Activated CD8-positive, alpha-beta T cell treated with anti-CD3 and anti-CD28 coated beads, Interleukin-2, amount 10 ng/mL, durations not matched to agents 7 days and 5 days (primary cell): ENCODE measurements at regions not wholly inside any gene's neighbourhood (a gene's known extent, or its start where the extent isn't known, plus 50 kb on each side); places are given as distances from the start of the nearest gene placed in this dataset.
"Not testable (repeated sequence)": the region's sequence is repeated elsewhere in the genome, so short reads cannot be mapped to it uniquely, and the experiment has no call there.

Source experiments
- ATAC-seq: fragments of 150-1000 bp; cut with Tn5 transposase; one replicate; pipeline ENCODE4 v1.10.0; 2021; ENCODE audit warnings: moderate library complexity
- CTCF ChIA-PET: fragments of 350-600 bp; sonication (Branson Sonifier 250); formaldehyde crosslinking; loops from one replicate; lab custom pipeline; 2021; ENCODE audit warnings: antibody characterized with exemption; lab: Charles Lee
- POLR2A ChIA-PET: fragments of 350-600 bp; sonication (Branson Sonifier 250); formaldehyde crosslinking; loops from one replicate; lab custom pipeline; 2021; ENCODE audit warnings: antibody characterized with exemption; lab: Charles Lee
- DNase-seq: peaks from one replicate; pipeline ENCODE4 v3.0.0-alpha.2; 2020
- H3K27ac Mint-ChIP-seq: one replicate; pipeline ENCODE4 v1.8.0; 2021; ENCODE audit warnings: mild to moderate bottlenecking, mixed read lengths
- H3K27me3 Mint-ChIP-seq: one replicate; pipeline ENCODE4 v1.8.0; 2021; ENCODE audit warnings: low read depth, mixed read lengths
- H3K36me3 Mint-ChIP-seq: one replicate; pipeline ENCODE4 v1.8.0; 2021; ENCODE audit warnings: low read depth, mixed read lengths
- H3K4me1 Mint-ChIP-seq: one replicate; pipeline ENCODE4 v1.8.0; 2021; ENCODE audit warnings: low read depth, mixed read lengths
- H3K4me3 Mint-ChIP-seq: one replicate; pipeline ENCODE4 v1.8.0; 2021; ENCODE audit warnings: mild to moderate bottlenecking, mixed read lengths
- H3K9me3 Mint-ChIP-seq: one replicate; pipeline ENCODE4 v1.8.0; 2022; ENCODE audit warnings: mixed read lengths; ENCODE audit not compliant: insufficient read depth

DNA sequence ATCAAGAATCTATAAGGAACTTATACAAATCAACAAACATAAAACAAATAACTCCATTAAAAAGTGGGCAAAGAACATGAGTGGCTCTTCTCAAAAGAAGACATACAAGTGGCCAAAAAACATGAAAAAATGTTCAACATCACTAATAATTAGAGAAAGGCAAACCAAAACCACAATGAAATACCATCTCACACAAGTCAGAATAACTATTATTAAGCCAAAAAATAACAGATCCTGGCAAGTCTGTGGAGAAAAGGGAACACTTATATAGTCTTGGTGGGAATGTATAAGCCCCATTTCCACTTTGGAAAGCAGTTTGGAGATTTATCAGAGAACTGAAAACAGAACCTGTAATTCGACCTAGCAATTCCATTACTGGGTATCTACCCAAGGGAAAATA is 921.0 kb downstream of the KCNA4 start:
- CTCF ChIA-PET, result no interaction called here
- Mint-ChIP-seq H3K36me3 (no peaks in the 10 kb centered on the region), H3K27ac (no peak overlapping the region), H3K9me3 (peaks cover 3% of the 10 kb centered on the region), H3K27me3 (no peaks in the 10 kb centered on the region), H3K4me1 (no peaks in the 10 kb centered on the region), H3K4me3 (no peak overlapping the region)
- POLR2A ChIA-PET, result no interaction called here
- DNase-seq (no peak), ATAC-seq (no peak)

DNA sequence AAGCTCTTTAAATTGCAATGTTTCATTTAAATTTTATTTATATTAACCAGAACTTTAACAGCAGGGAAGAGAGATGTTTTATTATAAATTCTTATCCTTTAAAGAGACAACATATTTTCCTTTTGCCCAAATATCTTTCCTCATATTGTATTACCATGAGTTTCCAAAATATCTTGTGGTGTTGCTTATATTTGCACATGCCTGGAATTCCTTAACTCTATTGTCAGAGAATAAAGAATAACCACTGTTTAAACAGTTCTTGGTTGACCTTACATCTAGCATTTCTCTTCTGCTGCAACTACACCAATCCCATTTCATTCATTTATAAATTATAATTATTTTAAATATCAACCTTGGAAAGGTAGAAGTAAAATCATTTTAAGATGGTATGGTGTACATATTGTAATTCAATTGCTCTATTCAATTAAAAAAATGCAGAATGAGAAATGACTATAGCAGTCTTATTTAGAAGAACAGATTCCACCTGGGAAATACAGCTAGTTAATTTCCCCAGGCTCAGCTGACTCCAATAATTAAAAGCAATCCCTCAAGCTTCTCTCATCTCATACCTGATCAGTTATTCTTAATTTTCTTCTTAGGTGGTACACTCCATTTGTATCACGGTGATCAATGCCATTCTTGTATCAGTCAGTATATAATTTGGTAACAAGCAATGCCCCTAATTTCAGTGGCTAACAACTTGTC is 923.3 kb downstream of the KCNA4 start:
- no peak for DNase-seq
- Mint-ChIP-seq H3K9me3 (no peaks in the 10 kb centered on the region), H3K4me1 (no peaks in the 10 kb centered on the region), H3K36me3 (no peaks in the 10 kb centered on the region), H3K4me3 (no peak overlapping the region), H3K27ac (no peak overlapping the region), H3K27me3 (no peaks in the 10 kb centered on the region)
- ChIA-PET POLR2A (no interaction called here), CTCF (no interaction called here)
- no peak for ATAC-seq

DNA sequence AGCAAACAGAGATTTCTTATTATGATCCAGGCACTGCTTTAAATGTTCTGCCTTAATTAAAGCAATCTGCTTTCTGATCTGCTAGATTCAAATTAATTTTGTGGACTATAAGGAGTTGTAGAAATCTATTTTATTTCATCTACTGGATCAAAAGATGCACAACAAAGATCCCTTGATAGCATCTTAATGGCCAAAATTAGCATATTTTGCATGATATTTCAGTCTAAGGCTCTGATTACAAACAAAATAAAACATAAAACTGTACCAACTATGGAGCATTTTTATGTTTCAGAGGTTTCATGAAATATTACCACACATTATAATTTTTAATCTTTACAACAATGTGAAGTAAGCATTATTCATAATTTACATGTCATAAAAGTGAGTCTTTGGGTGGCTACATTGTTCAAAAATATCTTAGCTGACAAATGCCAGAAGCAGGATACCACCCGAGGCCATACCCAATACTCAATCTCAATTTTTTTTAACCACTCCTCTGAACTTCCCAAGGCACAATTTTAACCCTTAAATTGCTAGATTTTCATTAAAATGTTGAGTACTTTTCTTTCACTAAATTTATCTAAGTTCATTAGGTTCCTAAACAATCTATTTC is 929.5 kb downstream of the KCNA4 start:
- POLR2A ChIA-PET, result no interaction called here
- CTCF ChIA-PET, result no interaction called here
- H3K4me3 Mint-ChIP-seq, result no peak overlapping the region
- H3K27ac Mint-ChIP-seq, result no peak overlapping the region
- H3K36me3 Mint-ChIP-seq, result no peaks in the 10 kb centered on the region
- no peaks in the 10 kb centered on the region for H3K4me1 Mint-ChIP-seq
- no peaks in the 10 kb centered on the region for H3K27me3 Mint-ChIP-seq
- ATAC-seq (no peak), DNase-seq (no peak)
- peaks cover 5% of the 10 kb centered on the region for H3K9me3 Mint-ChIP-seq

DNA sequence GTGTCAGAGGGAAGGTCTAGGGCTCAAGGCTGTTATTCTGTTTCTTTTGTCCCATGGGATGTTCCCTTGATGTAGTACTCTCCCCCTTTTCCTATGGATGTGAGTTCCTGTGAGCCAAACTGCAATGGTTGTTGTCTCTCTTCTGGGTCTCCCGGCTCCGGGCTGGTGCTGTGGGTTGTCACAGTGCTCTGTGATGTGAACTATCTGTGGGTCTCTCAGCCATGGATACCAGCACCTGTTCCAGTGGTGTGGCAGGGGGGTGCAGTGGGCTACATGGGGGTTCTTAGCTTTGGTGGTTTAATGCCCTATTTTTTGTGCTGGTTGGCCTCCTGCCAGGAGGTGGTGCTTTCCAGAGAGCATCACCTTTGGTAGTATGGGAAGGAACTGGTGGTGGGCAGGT is 941.1 kb downstream of the KCNA4 start:
- DNase-seq, result no peak
- ATAC-seq, result no peak

DNA sequence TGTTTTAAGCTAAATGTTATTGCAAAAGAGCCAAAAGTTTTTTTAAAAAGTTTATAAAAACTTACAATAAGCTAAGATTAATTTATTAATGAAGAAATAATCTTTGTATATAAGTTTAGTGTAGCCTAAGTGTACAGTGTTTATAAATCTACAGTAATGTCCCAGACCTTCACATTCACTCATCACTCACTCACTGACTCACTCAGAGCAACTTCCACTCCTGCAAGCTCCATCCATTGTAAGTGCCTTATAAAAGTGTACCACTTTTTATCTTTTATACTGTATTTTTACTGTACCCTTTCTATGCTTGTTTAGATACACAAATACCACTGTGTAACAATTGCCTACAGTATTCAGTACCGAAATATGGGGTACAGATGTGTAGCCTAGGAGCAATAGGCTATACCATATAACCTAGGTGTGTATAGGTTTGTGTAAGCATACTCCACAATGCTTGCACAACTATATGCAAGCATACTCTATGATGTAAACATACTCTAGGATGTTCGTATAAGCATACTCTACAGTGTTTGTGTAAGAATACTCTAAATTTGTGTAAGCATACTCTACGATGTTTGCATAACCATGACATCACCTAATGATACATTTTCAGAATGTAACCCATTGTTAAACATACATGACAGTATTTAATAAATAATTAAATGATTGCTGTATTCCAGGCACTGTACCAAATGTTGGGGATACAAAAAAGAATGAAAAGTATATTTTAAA is 953.0 kb downstream of the KCNA4 start:
- DNase-seq (no peak), ATAC-seq (no peak)
- ChIA-PET POLR2A (no interaction called here), CTCF (no interaction called here)
- no peaks in the 10 kb centered on the region for H3K4me1 Mint-ChIP-seq
- H3K27me3 Mint-ChIP-seq, result no peaks in the 10 kb centered on the region
- no peak overlapping the region for H3K27ac Mint-ChIP-seq
- H3K36me3 Mint-ChIP-seq, result no peaks in the 10 kb centered on the region
- peaks cover 17% of the 10 kb centered on the region for H3K9me3 Mint-ChIP-seq
- no peak overlapping the region for H3K4me3 Mint-ChIP-seq

More for the DNA sequence above, 941.1 kb downstream of the KCNA4 start:
- H3K27ac Mint-ChIP-seq, result no peak overlapping the region
- H3K27me3 Mint-ChIP-seq, result no peaks in the 10 kb centered on the region
- H3K4me3 Mint-ChIP-seq, result no peak overlapping the region
- ChIA-PET CTCF (interaction anchor here (0.7 kb wide), 1 partner anchor 1018 kb away, joined by 3 read pairs; no protein-coding TSS in a partner anchor), POLR2A (no interaction called here)
- no peaks in the 10 kb centered on the region for H3K4me1 Mint-ChIP-seq
- peaks cover 34% of the 10 kb centered on the region for H3K9me3 Mint-ChIP-seq
- no peaks in the 10 kb centered on the region for H3K36me3 Mint-ChIP-seq

DNA sequence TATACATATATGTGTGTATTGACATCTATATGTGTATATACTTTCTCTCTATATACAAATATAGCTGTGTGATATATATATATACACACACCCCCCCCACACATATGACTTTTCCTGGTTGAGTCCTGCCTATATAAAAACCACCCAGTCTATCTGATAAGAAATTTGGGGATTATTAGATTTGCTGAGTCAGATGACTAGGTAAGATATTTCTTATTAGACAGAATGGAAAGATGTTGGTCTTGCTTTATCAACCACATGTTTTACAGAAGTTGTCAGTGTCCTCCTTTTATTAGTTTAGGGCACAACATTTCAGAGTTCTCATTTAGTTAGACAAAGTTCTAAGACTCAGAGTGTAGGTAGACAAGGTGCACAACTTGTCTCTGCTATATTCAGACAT is 953.3 kb downstream of the METTL15 start:
- no peaks in the 10 kb centered on the region for H3K4me1 Mint-ChIP-seq
- DNase-seq (no peak), ATAC-seq (no peak)
- ChIA-PET CTCF (no interaction called here), POLR2A (no interaction called here)
- no peak overlapping the region for H3K27ac Mint-ChIP-seq
- no peak overlapping the region for H3K4me3 Mint-ChIP-seq
- H3K36me3 Mint-ChIP-seq, result no peaks in the 10 kb centered on the region
- no peaks in the 10 kb centered on the region for H3K27me3 Mint-ChIP-seq
- peaks cover 11% of the 10 kb centered on the region for H3K9me3 Mint-ChIP-seq

DNA sequence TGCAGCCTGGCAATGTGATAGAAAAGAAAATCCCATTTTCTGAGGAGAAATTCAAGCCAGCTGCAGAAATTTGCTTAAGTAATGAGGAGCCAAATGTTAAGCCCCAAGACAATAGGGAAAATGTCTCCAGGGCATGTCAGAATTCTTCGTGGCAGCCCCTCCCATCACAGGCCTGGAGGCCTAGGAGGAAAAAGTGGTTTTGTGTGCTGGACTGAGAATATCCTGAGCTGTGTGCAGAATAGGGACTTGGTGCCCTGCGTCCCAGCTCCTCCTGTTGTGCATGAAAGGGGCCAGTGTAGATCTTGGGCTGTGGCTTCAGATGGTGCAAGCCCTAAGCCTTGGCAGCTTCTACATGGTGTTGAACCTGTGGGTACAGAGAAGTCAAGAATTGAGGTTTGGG is 948.3 kb downstream of the METTL15 start:
- POLR2A ChIA-PET, H3K4me3 Mint-ChIP-seq, H3K27ac Mint-ChIP-seq, CTCF ChIA-PET, ATAC-seq, DNase-seq, H3K36me3 Mint-ChIP-seq, H3K27me3 Mint-ChIP-seq, H3K4me1 Mint-ChIP-seq: not testable (repeated sequence)
- H3K9me3 Mint-ChIP-seq, result peaks cover 25% of the 10 kb centered on the region

DNA sequence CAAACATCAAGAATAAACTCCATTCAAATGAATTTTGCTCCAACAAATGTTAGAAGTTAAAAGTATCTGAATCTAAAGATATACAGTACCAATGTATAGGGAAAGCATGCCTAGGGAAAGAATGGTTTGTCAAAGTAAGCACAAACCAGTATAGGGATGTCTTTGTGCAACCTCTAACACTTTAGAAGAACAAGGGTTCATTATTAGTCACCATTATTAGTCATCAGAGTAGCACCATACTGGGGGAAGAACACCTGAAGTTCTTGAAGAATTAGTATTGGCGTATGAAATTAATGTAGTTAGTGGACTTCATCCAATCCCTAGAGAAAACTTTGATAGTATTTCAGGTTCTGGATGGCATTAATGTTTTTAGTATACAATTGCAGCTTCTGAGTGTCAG is 943.7 kb downstream of the METTL15 start:
- Mint-ChIP-seq H3K36me3 (no peaks in the 10 kb centered on the region), H3K4me1 (no peaks in the 10 kb centered on the region), H3K27ac (no peak overlapping the region), H3K9me3 (peaks cover 15% of the 10 kb centered on the region), H3K27me3 (no peaks in the 10 kb centered on the region), H3K4me3 (no peak overlapping the region)
- POLR2A ChIA-PET, result no interaction called here
- CTCF ChIA-PET, result no interaction called here
- ATAC-seq (no peak), DNase-seq (no peak)

DNA sequence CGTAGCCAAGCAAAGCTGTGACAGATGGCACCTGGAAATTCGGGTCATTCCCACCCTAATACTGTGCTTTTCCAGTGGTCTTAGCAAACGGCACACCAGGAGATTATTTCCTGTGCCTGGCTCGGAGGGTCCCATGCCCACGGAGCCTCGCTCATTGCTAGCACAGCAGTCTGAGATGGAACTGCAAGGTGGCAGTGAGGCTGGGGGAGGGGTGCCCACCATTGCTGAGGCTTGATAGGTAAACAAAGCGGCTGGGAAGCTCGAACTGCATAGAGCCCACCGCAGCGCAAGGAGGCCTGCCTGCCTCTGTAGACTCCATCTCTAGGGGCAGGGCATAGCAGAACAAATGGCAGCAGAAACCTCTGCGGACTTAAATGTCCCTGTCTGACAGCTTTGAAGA is 942.8 kb downstream of the METTL15 start:
- CTCF ChIA-PET, ATAC-seq, DNase-seq, H3K36me3 Mint-ChIP-seq, H3K4me1 Mint-ChIP-seq, H3K27ac Mint-ChIP-seq, H3K27me3 Mint-ChIP-seq, POLR2A ChIA-PET, H3K4me3 Mint-ChIP-seq: not testable (repeated sequence)
- peaks cover 11% of the 10 kb centered on the region for H3K9me3 Mint-ChIP-seq

DNA sequence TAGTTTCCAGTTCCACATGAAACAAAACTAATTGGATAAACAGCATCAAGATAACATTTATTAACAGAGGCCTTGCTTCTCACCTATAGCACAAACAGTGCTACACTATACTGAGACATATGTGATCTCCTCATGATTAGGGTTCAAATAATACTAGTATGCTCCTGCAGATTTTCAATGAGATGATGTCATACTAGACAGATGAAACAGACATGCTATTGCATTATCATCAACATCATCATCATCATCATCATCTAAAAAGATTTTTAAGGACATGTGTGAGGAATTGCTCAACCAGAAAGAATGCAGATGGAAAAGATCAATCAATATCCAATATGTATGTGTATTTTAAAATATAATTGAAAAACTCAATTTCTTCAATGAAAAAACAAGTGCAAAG is 932.3 kb downstream of the METTL15 start:
- ATAC-seq, result no peak
- DNase-seq, result no peak
- Mint-ChIP-seq H3K4me3 (no peak overlapping the region), H3K4me1 (no peaks in the 10 kb centered on the region), H3K36me3 (no peaks in the 10 kb centered on the region), H3K27me3 (no peaks in the 10 kb centered on the region), H3K27ac (no peak overlapping the region), H3K9me3 (peaks cover 21% of the 10 kb centered on the region)
- ChIA-PET CTCF (no interaction called here), POLR2A (no interaction called here)

DNA sequence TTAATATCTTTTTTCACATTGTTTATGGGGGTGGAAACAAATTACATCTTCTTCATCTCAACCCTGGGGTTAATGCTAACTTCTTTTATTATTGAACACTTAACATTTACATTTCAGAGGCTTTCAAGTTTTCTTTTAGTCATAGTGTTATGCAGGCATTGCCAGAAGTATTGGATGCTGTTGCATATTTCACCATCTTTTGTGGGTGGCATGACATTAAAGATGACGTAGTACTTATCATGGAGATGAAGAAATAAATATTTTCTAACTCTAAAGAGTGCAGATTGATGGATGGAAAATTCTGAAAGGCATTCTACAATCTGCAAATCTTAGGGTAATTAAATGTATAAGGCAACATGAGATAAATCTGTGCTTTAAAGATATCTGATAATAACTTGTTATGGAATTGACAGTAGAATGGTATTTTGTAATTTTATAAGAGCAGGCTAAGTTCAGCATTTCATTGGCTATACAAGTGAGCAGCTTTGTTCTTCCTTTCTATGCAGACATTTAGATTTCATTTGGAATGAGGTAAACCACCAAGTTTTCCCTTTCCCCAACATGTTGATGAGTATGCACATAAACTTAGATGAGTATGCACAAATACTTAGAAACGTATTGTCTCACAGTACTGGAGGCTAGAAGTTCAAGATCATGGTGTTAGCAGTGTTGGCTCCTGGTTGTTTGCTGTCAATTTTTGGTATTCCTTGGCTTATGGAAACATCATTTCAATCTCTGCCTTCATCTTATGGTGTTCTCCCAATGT is 924.4 kb downstream of the METTL15 start:
- DNase-seq, result no peak
- H3K27ac Mint-ChIP-seq, result no peak overlapping the region
- peaks cover 16% of the 10 kb centered on the region for H3K9me3 Mint-ChIP-seq
- no peak for ATAC-seq
- H3K4me3 Mint-ChIP-seq, result no peak overlapping the region
- CTCF ChIA-PET, result no interaction called here
- H3K27me3 Mint-ChIP-seq, result no peaks in the 10 kb centered on the region
- POLR2A ChIA-PET, result no interaction called here
- no peaks in the 10 kb centered on the region for H3K4me1 Mint-ChIP-seq
- H3K36me3 Mint-ChIP-seq, result no peaks in the 10 kb centered on the region

DNA sequence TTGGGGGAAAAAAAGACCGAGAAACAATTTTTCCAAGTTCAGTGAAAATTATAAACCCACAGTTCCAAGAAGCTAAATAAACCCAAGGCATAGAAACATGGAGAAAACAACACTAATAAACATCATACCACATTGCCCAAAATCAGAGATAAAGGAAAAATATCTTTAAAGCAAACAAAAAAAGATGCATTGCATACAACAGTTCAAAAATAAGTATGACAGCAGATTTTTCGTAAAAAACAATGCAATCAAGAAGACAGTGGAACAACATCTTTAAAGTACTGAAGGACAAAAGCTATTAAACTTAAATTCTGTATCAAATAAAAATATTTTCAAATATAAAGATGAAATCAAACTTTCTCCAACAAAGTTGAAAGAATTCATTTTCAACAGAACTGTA is 921.3 kb downstream of the METTL15 start:
- Mint-ChIP-seq H3K4me3 (no peak overlapping the region), H3K27me3 (no peaks in the 10 kb centered on the region), H3K4me1 (no peaks in the 10 kb centered on the region), H3K27ac (no peak overlapping the region), H3K9me3 (peaks cover 33% of the 10 kb centered on the region), H3K36me3 (no peaks in the 10 kb centered on the region)
- CTCF ChIA-PET, result no interaction called here
- ATAC-seq (no peak), DNase-seq (no peak)
- POLR2A ChIA-PET, result no interaction called here
